HG02798 (cell line): ENCODE measurements at regions not wholly inside any gene's neighbourhood (a gene's known extent, or its start where the extent isn't known, plus 50 kb on each side); places are given as distances from the start of the nearest gene placed in this dataset.
"Not testable (repeated sequence)": the region's sequence is repeated elsewhere in the genome, so short reads cannot be mapped to it uniquely, and the experiment has no call there.

ENCODE experiments used
- ATAC-seq: cut with Tn5 transposase; IDR thresholded peaks from one replicate; pipeline ENCODE4 v1.9.1; 2021; ENCODE audit warnings: mild to moderate bottlenecking; ENCODE audit not compliant: unreplicated experiment, poor library complexity

DNA sequence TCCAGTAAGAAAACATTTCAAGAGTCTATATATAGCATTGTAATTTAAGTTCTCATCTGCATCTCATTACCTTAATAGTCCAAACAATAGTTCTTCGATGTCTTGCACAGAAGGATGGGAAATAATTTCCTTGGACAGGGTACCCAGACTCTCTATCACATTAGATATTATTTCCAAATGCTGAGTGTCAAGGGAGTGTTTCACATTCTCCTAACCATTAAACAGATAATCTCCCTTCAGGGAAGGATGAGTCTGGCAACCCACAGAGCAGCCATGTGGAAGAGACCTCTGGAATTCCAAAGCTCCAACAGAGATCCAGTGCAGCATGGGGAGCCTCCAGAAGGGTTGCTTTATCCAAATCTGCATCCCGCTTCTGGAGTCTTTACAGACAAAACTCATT is 89.6 kb downstream of the FZD1 start:
- ATAC-seq: no peak

DNA sequence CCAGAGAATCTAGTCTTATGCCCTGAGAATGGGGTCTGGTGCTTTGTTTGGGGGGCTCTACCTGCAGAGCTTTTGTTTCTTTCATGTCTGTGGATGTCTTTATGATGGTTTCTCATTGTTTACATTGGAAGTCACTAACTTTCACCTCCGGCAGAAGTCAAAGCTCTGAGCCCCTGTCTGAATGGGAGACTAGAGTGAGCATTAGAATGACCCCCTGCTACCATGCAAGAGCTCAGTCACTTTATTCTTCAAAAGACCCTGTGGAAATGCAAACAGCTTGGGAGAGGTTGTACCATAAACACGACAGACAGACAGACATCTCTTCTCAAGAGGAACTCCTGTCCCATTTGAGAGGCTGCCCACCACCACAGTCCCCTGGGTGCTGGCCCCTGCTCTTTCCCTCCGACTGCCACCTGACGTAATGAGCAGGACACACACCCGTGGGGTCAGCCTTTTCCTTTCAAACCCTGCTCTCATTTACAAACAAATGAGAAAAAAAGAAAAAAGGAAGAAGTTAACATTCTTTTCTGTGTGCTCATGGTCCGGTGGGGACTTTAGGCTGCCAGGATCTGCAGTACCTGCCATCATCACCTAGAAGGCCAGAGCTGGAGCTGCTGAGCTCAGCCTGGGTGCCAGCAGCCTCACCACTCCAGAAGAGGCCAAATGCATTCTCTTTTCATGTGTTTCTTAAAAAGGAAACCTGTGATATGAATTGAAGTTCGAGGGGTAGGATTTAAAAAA is 91.6 kb downstream of the FZD1 start:
- ATAC-seq: no peak

DNA sequence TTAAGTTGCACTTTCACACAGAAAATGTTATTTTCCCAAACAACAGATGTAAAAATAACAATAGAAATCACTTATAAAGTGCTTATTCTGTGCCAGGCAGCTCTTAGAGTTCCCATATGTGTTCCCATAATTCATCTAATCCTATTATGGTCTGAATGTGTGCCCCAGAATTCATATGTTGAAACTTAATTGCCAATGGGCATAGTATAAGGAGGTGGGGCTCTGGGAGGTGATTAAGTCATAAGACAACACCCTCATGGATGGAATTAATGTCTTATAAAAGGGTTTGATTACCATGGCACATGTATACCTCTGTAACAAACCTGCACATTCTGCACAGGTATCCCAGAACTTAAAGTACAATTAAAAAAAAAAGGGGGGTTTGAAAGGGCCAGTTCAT is 92.7 kb downstream of the FZD1 start:
- no peak for ATAC-seq

DNA sequence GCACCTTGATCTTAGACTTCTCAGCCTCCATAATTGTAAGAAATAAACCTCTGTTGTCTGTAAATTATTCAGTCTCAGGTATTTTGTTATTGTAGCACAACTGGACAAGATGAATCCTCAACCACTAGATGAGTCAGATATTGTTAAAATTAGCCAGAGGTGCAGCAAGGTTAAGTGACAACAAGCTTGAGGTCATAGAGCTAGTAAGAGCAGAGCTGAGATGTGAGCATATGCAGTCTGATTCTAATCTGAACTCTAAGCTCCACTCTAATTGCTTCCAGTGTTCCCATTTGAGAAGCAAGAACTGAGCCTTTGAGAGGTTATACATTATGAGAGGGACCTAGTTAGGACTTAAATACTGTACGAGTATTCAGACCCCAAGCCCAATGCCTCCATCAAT is 93.1 kb downstream of the FZD1 start:
- no peak for ATAC-seq

DNA sequence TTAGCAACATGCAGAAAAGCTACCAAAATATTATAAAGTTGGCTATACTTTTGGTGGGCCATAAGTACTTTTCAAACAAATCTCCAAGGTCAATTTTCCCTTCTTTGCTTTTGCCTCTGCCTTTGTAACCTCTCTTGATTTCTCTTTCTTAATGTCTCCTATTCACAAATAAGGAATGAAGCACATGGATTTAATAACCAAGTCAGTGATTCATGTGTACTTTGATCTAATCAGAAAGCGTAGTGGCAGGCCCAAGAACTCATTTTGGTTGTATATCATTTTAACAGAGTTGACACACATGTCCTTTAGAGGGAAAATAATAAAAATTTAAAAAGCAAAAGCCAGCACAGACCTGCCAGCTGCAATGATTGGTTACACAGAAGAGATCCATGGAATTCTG is 93.7 kb downstream of the FZD1 start:
- no peak for ATAC-seq

DNA sequence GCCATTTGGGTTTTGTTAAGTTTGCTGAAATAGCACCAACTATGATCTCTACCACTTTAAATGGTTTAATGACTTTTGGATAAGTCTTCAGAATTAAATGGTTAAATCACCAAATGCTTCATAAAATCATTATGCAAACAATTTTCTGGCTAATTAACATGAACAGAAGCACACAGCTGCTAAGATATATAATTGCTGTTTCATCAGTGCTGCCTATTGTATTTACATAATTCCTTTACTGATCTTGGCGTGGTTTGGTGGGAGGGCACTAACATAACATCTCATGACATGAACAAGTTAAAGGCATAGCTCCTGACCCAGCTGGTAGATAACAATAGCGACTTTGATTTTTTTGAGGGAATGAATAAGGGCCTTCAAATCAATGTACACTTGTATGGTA is 94.1 kb downstream of the FZD1 start:
- ATAC-seq: no peak

DNA sequence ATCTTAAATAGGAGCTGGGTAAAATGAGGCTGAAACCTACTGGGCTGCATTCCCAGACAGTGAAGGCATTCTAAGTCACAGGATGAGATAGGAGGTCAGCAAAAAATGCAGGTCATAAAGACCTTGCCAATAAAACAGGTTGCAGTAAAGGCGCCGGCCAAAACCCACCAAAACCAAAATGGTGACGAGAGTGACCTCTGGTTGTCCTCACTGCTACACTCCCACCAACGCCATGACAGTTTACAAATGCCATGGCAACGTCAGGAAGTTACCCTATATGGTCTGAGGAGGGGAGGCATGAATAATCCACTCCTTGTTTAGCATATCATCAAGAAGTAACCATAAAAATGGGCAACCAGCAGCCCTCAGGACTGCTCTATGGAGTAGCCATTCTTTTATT is 100.9 kb downstream of the FZD1 start:
- not testable (repeated sequence) for ATAC-seq

DNA sequence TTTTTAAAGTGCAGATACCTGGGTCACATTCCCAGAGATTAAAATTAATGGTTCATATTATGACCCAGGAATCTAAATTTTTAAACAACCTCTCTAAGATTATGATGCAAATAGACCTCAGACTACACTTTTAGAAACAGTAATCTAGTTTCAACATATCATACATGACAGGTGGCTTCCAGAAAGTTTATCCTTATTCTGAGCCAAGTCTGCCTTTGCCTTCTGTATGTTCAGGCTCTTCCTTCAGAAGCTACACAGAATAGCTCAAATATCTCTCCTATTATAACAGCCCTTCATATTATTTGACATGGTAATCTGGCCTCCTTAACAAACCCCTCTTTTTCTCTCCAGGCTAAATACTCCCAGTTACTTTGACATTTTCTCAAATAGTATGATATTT is 101.9 kb downstream of the FZD1 start:
- ATAC-seq: no peak

DNA sequence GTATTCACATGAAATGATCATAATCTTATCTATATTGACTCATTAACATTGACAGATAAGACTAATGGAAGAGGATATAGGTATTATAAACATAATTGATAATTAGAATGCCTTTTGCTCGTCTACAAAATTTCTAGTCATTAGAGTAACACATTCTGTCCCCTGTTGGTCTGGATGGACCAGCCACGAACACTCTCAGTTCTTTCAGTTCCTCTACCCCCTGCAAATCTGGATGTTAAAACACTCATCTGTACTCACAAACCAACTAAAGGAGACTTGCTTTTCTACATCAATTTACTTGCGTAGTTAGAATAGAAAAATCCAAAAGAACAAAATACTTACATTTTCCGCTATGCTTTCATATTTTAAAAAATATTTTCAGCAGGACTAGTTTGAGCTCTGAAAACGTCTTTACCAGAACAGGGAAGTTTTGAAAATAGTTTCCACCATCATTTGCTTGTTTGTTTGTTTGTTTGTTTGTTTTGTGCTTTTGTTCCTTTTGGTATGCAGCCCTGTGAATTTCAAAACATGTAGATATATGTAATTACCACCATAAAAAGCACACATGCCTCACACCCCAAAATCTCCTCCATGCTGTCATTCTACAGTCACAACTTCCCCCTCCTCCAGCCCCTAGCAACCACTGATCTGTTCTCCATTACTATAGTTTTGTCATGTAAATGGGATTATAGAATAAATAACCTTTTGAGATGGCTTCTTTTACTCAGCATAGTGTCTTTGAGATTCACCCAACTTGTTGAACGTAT is 103.8 kb downstream of the FZD1 start:
- ATAC-seq: no peak

DNA sequence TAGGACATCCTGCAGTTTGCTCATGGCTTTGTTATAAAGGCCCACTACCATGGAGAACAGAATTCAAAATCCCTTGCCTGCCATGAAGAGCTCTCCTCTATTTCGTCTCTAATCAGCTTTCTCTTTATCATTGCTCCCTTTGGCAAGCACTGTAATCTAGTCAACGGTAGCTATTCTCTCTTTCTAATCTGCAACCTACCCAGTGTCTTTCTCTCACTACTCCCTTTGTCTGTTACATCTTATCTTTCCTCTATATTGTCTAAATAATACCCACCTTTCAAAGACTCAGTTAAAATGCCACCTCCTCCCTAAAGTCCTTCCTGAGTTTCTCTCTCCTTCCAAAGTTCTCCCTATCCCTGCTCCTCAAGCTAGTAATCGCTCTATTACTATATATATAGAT is 108.1 kb downstream of the FZD1 start:
- ATAC-seq: no peak

DNA sequence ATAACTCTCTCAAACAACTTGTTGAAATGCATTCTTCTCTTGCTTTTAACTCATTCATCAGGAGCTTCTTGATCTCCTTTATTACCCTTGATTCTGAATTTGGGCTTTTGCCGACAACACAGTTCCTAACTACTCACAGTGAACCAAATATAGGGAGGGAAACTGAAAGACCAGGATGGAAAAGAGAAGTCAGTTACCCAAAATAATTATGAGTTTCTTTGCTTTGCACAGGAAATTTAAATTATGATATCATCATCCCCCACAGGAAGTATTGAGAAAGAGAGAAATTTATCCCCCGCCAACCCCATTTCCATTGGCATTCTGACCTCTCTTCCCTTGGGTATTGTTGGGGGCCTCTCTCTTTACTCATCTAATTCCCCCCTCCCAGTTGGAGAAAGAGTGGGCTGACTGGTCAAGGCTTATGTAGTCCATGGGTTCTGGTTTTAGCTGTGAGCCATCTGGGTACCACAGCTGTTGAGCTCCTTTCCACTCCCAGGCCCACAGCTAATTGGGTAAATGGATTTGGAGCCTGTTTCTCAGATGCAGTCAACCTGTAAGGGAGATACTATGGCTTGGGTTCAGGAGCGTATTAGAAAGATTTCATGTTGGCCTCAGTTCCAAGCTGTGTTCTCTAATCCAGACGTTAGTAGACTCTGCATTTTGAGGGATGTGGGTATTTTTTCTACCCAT is 109.0 kb downstream of the FZD1 start:
- ATAC-seq: no peak

DNA sequence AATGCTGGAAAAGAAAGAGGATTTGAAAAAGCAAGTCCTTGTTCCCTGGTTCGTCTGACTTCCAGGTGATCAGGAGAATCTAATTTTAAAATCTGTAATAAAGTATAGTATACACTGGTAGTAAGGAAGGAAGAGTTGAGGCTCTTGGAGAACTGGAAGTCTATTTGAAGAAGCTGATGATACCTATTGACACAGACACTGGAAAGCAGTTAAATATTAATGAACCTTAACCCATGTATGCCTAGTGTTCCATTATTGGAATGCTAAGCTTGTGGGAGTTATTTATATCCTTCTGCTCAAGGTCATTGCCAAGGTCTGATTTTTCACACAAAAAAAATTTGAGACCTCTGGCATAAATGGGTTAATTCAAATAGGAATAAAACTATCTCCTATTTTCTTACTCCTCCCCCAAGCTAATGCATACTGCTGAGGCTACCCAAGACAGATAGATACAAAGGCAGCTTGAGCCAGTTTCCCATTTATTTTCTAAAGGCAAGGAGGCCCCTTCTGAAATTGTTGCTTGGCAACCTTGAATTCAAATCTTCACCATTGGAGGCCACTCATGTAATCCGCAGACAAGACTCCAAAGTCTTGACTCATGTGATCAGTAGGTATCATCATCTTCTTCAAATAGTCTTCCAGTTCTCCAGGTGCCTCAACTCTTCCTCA is 110.2 kb downstream of the FZD1 start:
- ATAC-seq: no peak

DNA sequence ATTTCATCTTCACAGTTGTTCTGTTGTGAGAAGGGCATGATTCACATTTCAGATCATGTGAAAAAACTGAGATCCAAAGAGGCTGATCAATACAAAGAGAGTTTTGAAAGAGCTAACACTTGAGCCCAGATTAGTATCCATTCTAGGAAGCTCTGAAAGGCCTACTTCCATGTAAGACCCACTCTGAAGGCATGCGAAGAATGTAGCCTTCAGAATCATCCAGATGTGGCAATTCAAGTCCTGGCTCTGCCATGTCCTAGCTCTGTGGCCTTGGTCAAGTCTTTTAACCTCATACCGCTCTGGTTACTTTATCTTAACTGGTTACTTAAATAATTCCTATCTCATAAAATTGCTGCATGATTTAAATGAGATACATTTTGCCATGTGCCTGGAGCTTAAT is 111.1 kb downstream of the FZD1 start:
- ATAC-seq: no peak

DNA sequence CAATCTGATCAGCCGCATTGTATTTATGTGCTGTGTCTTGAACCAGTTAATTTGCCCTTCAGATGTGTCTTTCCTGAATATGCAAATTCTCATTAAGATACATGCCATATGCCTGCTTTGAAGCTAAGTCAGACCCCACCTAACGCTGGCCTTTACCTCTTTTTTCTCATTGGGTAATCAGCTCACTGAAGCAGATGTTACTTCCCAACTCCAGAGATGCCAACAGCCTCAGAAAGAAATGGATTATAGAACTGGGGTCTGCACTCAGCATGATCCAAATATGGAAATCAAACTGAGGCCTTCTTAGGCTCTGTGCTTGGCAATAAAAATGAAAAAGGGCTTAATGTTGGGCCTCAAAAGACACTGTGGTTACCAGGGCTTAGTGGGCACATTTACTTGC is 113.9 kb downstream of the FZD1 start:
- ATAC-seq: no peak

DNA sequence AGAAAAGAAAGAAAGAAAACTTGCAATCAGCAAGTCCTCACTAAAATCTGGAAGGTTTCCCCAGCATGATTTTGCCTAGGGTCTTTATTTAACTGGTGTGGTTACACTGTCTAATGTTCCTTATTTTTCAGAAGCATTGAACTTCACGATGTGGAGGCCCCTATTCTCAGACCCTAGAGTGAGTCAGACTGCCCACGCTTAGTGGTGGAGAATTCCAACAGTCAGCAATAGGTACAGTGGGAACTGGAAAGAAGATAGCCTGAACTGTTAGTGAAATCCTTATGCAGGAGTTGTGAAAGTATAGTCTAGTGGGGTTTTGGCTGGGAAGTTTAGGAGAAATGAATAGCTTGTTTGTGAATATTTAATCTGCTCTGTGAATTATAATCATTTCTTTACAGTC is 115.0 kb downstream of the FZD1 start:
- no peak for ATAC-seq

DNA sequence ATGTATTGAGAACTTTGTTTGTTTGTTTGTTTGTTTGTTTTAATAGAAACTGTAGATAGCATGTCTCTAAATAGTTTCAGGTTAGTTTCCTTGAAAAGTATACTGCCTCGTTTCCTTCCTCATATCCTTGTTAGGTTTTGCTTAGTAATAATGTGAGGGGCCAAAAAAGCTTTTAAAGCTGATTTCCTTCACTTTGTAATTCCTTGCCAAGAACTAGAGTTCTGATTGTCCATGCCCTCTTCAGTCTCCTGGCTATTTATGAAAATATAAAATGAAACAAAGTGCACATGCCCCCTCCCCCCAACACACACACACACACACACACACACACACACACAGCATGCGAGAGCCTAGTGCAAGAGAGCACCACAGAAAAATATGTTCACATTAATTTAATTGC is 115.8 kb downstream of the FZD1 start:
- no peak for ATAC-seq

DNA sequence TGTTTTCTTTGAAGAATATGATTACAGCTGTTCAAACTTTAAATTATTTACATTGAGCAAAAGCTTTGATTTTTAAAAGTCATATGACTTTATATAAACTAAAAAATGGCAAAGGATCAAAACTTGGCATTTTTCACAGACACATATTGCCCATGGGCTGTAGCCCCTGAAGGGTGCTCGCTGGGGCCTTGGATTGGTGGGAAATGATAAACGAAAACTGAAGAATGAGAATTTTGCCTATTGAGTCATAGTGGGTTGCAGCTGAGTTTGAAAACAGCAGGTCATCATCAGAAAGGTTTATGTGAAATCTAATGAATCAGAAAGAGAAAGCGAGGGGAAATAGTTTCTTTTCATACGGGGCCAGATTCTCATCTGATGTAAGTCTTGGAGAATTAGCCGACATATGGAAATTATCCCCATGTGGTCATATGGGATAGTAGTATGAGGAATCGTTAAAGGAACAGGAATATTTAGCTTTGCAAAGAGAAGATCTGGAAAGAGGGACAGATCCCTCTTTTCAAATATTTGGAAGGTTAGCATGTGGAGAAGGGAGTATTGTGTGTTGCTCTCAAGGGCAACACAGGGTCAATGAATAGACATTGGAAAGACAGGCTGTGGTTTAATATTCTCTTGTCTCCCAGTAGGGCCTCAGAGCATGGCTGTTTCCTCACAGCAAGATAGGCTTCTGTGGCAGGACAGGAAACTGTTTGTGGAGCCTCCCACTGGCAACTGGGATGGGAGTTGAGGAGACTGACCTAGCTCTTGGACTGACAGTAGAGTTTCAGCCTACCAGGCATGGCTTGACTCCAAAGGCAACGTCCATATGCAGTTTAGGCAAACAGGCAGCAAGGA is 119.0 kb downstream of the FZD1 start:
- no peak for ATAC-seq

DNA sequence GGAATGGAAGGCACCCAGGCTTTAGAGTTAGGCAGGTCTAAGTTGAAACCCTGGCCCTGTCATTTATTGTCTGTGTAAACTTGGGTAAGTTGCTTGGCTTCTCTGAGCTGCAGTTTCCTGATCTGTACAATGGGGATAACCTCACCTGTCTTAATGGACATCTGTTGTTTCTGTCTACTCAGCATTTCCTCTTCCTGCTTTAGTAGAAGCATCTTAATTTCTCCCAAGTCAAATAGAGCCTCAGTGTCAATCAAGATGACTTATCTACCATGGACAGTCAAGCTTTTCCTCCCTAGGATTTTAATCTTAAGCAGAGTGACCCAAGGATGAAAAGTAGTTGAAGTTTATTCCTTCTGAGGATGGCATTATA is 119.7 kb downstream of the FZD1 start:
- ATAC-seq: no peak

DNA sequence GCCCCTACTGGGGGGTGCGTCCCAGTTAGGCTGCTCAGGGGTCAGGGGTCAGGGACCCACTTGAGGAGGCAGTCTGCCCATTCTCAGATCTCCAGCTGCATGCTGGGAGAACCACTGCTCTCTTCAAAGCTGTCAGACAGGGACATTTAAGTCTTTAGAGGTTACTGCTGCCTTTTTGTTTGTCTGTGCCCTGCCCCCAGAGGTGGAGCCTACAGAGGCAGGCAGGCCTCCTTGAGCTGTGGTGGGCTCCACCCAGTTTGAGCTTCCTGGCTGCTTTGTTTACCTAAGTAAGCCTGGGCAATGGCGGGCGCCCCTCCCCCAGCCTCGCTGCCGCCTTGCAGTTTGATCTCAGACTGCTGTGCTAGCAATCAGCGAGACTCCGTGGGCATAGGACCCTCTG is 130.5 kb downstream of the FZD1 start:
- not testable (repeated sequence) for ATAC-seq

DNA sequence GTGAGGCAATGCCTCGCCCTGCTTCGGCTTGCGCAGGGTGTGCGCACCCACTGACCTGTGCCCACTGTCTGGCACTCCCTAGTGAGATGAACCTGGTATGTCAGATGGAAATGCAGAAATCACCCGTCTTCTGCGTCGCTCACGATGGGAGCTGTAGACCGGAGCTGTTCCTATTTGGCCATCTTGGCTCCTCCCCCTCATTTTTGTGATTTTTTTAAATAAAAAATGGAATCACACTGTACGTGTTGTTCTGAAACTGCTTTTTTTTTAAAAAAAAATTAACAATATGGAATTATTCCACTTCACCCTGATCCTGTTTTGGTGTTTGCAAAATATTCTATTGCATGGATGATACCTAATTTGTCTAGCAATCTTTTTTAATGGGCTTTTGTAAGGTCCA is 131.1 kb downstream of the FZD1 start:
- not testable (repeated sequence) for ATAC-seq
